Colonic mucosa (tissue), 4 donors: ENCODE measurements at regions not wholly inside any gene's neighbourhood (a gene's known extent, or its start where the extent isn't known, plus 50 kb on each side); places are given as distances from the start of the nearest gene placed in this dataset.
"Not testable (repeated sequence)": the region's sequence is repeated elsewhere in the genome, so short reads cannot be mapped to it uniquely, and the experiment has no call there.

Experiments
- DNase-seq: peaks from one replicate; pipeline ENCODE4 v3.0.0-alpha.2; 2020
- H3K27ac ChIP-seq: fragments of 200-600 bp; one replicate; pipeline ENCODE4 v1.8.0; 2021
- H3K27me3 ChIP-seq: fragments of 200-600 bp; one replicate; pipeline ENCODE4 v1.8.0; 2021
- H3K36me3 ChIP-seq: fragments of 200-600 bp; one replicate; pipeline ENCODE4 v1.8.0; 2021
- H3K4me1 ChIP-seq: fragments of 200-600 bp; one replicate; pipeline ENCODE4 v1.8.0; 2021; ENCODE audit warnings: mild to moderate bottlenecking
- H3K4me3 ChIP-seq: fragments of 200-600 bp; one replicate; pipeline ENCODE4 v1.8.0; 2021
- H3K9ac ChIP-seq, 2 donors: one replicate each; pipeline ENCODE4 v1.7.0; 2013; ENCODE audit warnings: control low read depth in 2 of 2, low read depth in 2 of 2, low read length in 2 of 2
- H3K9me3 ChIP-seq: fragments of 200-600 bp; one replicate; pipeline ENCODE4 v1.8.0; 2021
- intact Hi-C: fragments of 100-400 bp; cut with DNase I; formaldehyde crosslinking; loops from one replicate; pipeline ENCODE4 v1.14.1; 2022
- TF ChIP-seq, protein P1 (sequence below): fragments of 200-600 bp; IDR thresholded peaks from one replicate; pipeline ENCODE4 v1.8.0; 2022; ENCODE audit warnings: antibody characterized with exemption, mild to moderate bottlenecking
- donor health status: healthy.
- donor health status: DM: no; HTN: no; CAD: no.
- donor health status: DM: no; HTN: no; CAD: no.

DNA sequence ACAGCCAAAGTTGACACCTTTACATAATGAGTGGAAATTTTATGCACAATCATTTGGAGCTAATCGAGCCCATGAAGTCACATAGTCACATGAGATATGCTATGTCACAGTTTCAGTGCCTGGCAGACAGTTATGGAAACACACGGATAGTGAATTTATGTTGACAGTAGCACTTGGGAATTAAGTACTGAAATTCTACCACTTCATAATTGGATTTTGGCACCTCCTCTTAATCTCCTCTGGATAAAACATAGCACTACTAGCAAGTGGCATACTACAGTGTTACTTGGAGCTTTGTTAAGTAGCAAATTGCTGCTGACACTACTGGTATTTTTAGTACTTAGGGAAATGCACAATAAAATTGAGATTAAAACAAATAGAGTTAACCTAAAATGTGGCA, 1679.4 kb downstream of the OTOL1 start:
- H3K27ac ChIP-seq, result no peak overlapping the region
- H3K4me3 ChIP-seq, result no peak overlapping the region
- no peaks in the 10 kb centered on the region for H3K27me3 ChIP-seq
- no peaks in the 10 kb centered on the region for H3K4me1 ChIP-seq
- intact Hi-C loops, result no loop called here
- DNase-seq, result no peak
- H3K9ac ChIP-seq, result no peak overlapping the region
- no peaks in the 10 kb centered on the region for H3K9me3 ChIP-seq
- H3K36me3 ChIP-seq, result no peaks in the 10 kb centered on the region
- TF ChIP-seq, protein P1, sequence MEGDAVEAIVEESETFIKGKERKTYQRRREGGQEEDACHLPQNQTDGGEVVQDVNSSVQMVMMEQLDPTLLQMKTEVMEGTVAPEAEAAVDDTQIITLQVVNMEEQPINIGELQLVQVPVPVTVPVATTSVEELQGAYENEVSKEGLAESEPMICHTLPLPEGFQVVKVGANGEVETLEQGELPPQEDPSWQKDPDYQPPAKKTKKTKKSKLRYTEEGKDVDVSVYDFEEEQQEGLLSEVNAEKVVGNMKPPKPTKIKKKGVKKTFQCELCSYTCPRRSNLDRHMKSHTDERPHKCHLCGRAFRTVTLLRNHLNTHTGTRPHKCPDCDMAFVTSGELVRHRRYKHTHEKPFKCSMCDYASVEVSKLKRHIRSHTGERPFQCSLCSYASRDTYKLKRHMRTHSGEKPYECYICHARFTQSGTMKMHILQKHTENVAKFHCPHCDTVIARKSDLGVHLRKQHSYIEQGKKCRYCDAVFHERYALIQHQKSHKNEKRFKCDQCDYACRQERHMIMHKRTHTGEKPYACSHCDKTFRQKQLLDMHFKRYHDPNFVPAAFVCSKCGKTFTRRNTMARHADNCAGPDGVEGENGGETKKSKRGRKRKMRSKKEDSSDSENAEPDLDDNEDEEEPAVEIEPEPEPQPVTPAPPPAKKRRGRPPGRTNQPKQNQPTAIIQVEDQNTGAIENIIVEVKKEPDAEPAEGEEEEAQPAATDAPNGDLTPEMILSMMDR, result no peak

DNA sequence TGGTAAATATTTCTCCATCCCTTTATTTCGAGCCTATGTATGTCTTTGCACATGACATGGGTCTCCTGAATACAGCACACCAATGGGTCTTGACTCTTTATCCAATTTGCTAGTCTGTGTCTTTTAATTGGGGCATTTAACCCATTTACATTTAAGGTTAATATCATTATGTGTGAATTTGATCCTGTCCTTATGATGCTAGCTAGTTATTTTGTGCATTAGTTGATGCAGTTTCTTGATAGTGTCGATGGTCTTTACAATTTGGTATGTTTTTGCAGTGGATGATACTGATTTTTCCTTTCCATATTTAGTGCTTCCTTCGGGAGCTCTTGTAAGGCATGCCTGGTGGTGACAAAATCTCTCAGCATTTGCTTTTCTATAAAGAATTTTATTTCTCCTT, 1675.9 kb downstream of the OTOL1 start:
- H3K27me3 ChIP-seq, intact Hi-C loops, H3K4me3 ChIP-seq, H3K4me1 ChIP-seq, H3K9me3 ChIP-seq, H3K27ac ChIP-seq, DNase-seq, H3K9ac ChIP-seq, H3K36me3 ChIP-seq: not testable (repeated sequence)

DNA sequence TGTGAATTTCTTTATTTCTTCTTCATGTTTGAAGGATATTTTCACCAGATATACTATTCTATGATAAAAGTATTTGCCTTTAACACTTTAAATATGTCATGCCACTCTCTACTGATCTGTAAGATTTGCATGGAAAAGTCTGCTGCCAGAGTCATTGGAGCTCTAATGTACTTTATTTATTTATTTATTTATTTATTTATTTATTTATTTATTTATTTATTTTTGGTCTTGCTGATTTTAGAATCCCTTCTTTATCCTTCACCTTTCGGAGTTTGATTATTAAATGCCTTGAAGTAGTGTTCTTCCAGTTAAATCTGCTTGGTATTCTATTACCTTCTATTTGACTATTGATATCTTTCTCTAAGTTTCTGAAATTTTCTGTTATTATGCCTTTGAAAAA, 1669.6 kb downstream of the OTOL1 start:
- TF ChIP-seq, protein P1, result no peak
- H3K36me3 ChIP-seq, result no peaks in the 10 kb centered on the region
- H3K4me3 ChIP-seq, result no peak overlapping the region
- no peak for DNase-seq
- no peak overlapping the region for H3K9ac ChIP-seq
- H3K9me3 ChIP-seq, result no peaks in the 10 kb centered on the region
- H3K4me1 ChIP-seq, result no peaks in the 10 kb centered on the region
- no peak overlapping the region for H3K27ac ChIP-seq
- intact Hi-C loops, result no loop called here
- H3K27me3 ChIP-seq, result no peaks in the 10 kb centered on the region

DNA sequence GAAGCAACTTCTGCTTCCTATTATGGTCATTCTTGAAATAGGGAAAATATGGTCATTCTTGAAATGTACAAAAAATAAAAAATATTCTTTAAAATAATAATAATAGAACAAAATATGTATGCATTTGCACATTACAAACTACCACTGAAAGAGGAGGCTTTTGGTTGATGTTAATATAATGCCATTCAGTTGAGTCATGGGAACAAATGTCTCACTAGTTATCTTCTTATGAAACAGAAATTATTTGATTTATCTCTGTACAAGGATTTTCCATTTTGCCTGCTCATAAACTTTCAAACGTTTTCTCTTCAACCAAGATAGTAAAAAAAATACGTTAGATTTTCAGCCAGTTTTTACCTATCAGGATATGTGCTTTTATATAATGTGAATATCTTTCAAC, 1662.7 kb downstream of the OTOL1 start:
- H3K27ac ChIP-seq, result no peak overlapping the region
- TF ChIP-seq, protein P1, result no peak
- no peaks in the 10 kb centered on the region for H3K36me3 ChIP-seq
- DNase-seq, result no peak
- H3K27me3 ChIP-seq, result no peaks in the 10 kb centered on the region
- no peak overlapping the region for H3K4me3 ChIP-seq
- no peaks in the 10 kb centered on the region for H3K9me3 ChIP-seq
- no peaks in the 10 kb centered on the region for H3K4me1 ChIP-seq
- intact Hi-C loops, result no loop called here
- H3K9ac ChIP-seq, result no peak overlapping the region

DNA sequence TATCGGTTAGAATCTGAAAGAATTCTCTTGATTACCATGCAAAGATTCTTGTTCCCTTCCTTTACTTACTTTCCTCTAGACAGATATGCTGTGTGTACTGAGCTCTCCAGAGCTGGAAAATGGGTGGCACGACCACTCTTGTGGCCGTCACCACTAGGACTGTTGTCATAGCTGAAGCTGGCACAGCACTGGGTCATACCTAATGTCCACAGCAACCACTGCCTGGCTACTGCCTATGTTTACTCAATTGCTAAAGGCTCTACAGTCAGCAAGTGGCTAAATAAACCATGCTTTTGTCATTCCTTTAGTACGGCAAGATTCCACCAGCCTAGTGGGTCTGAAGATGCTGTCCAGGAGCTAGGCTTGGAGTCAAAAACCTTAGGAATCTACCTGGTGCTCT, 1643.0 kb downstream of the OTOL1 start:
- Histone ChIP-seq H3K9me3 (no peaks in the 10 kb centered on the region), H3K27me3 (no peaks in the 10 kb centered on the region), H3K4me1 (no peaks in the 10 kb centered on the region), H3K36me3 (no peaks in the 10 kb centered on the region), H3K9ac (no peak overlapping the region), H3K27ac (no peak overlapping the region), H3K4me3 (no peak overlapping the region)
- intact Hi-C loops, result no loop called here
- TF ChIP-seq, protein P1, result no peak
- DNase-seq, result no peak

DNA sequence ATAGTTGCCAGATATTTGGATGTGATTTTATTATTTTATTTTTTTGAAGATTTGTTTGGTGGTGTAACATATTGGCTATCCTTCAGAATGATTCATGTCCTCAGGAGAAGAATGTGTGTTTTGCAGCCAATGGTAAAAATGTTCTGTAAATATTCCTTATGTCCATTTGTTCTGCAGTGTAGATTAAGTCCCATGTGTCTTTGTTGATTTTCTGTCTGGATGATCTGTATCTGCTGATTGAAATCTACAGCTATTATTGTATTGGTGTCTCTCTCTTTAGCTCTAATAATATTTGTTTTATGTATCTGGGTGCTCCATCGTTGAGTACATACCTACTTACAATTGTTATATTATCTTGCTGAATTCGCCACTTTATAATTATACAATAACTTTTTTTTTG, 1641.7 kb downstream of the OTOL1 start:
- H3K4me3 ChIP-seq, result no peak overlapping the region
- H3K4me1 ChIP-seq, result no peaks in the 10 kb centered on the region
- no peaks in the 10 kb centered on the region for H3K27me3 ChIP-seq
- TF ChIP-seq, protein P1, result no peak
- no peak overlapping the region for H3K27ac ChIP-seq
- DNase-seq, result no peak
- intact Hi-C loops, result no loop called here
- no peak overlapping the region for H3K9ac ChIP-seq
- H3K9me3 ChIP-seq, result no peaks in the 10 kb centered on the region
- no peaks in the 10 kb centered on the region for H3K36me3 ChIP-seq
